ENCODE measurements at regions not wholly inside any gene's neighbourhood (a gene's known extent, or its start where the extent isn't known, plus 50 kb on each side); places are given as distances from the start of the nearest gene placed in this dataset.

- DNase-seq, result no peak
These were observed 369.4 kb upstream of the B3GALT2 start for GRCh38 chr1:193555662-193556441.

- DNase-seq, result no peak
These were observed 367.2 kb upstream of the B3GALT2 start for GRCh38 chr1:193553564-193553963.

- DNase-seq, result no peak
These were observed 365.9 kb upstream of the B3GALT2 start for GRCh38 chr1:193552274-193552673.

GRCh38 chr1:193549081-193549480 lies 362.7 kb upstream of the B3GALT2 start:
- DNase-seq, result no peak

GRCh38 chr1:193545171-193545570 lies 358.8 kb upstream of the B3GALT2 start:
- no peak for DNase-seq

GRCh38 chr1:193543259-193543658 lies 356.8 kb upstream of the B3GALT2 start:
- no peak for DNase-seq

- DNase-seq, result no peak
These were observed 356.3 kb upstream of the B3GALT2 start for GRCh38 chr1:193542690-193543089.

- DNase-seq, result no peak
These were observed 354.1 kb upstream of the B3GALT2 start for GRCh38 chr1:193540511-193540910.

- no peak for DNase-seq
These were observed 353.5 kb upstream of the B3GALT2 start for GRCh38 chr1:193539731-193540459.

- DNase-seq, result peak; percentile 44
These were observed 352.3 kb upstream of the B3GALT2 start for GRCh38 chr1:193538680-193539079.

- no peak for DNase-seq
These were observed 351.6 kb upstream of the B3GALT2 start for GRCh38 chr1:193538003-193538354.

GRCh38 chr1:193537266-193538002 lies 351.0 kb upstream of the B3GALT2 start:
- peak; percentile 73 for DNase-seq

GRCh38 chr1:193533853-193534252 lies 347.4 kb upstream of the B3GALT2 start:
- no peak for DNase-seq

GRCh38 chr1:193525917-193526710 lies 339.7 kb upstream of the B3GALT2 start:
- DNase-seq, result no peak

GRCh38 chr1:193525411-193525810 lies 339.0 kb upstream of the B3GALT2 start:
- no peak for DNase-seq

- no peak for DNase-seq
These were observed 338.2 kb upstream of the B3GALT2 start for GRCh38 chr1:193524616-193525015.

- DNase-seq, result no peak
These were observed 337.6 kb upstream of the B3GALT2 start for GRCh38 chr1:193524021-193524420.

- no peak for DNase-seq
These were observed 334.1 kb upstream of the B3GALT2 start for GRCh38 chr1:193520472-193520871.

- DNase-seq, result no peak
These were observed 333.5 kb upstream of the B3GALT2 start for GRCh38 chr1:193519922-193520321.

- DNase-seq, result no peak
These were observed 330.5 kb upstream of the B3GALT2 start for GRCh38 chr1:193516755-193517388.

- DNase-seq, result no peak
These were observed 328.0 kb upstream of the B3GALT2 start for GRCh38 chr1:193514397-193514796.

GRCh38 chr1:193513032-193513431 lies 326.6 kb upstream of the B3GALT2 start:
- no peak for DNase-seq
